Left hindlimb (tissue), 1 donor: ENCODE measurements at regions not wholly inside any gene's neighbourhood (a gene's known extent, or its start where the extent isn't known, plus 50 kb on each side); places are given as distances from the start of the nearest gene placed in this dataset.
A peak's percentile ranks its signal among the peaks of the same experiment; 100 is the strongest.
"Not testable (repeated sequence)": the region's sequence is repeated elsewhere in the genome, so short reads cannot be mapped to it uniquely, and the experiment has no call there.

Source experiments
- DNase-seq: peaks from one replicate; pipeline ENCODE4 v3.0.0-alpha.2; 2018

DNA sequence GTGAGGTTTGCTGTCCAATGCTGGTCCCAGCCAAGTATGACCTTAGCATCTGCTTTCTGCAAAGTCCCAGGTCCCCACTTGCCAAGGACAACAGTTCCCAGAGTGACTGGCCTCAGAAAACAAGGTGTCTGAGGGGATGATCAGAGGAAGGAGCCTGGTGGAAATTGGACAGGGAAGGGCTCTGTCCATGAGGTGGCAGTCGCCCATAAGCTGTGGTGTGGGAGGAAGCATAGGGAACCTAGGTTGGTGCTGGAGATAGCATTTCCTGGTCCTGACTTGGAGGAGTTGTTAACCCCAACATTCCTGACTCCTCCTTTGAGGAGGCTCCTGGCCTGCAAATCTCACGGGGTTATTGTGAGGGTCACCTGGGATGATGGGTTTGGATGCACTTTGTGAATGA, 77.8 kb downstream of the LIMS4 start:
- DNase-seq, result not testable (repeated sequence)

GRCh38 chr2:110392366-110392765, 80.2 kb downstream of the LIMS4 start:
- not testable (repeated sequence) for DNase-seq

GRCh38 chr2:110391035-110391418, 81.6 kb downstream of the LIMS4 start:
- DNase-seq, result not testable (repeated sequence)

GRCh38 chr2:110390351-110391034, 82.1 kb downstream of the LIMS4 start:
- DNase-seq, result not testable (repeated sequence)

DNA sequence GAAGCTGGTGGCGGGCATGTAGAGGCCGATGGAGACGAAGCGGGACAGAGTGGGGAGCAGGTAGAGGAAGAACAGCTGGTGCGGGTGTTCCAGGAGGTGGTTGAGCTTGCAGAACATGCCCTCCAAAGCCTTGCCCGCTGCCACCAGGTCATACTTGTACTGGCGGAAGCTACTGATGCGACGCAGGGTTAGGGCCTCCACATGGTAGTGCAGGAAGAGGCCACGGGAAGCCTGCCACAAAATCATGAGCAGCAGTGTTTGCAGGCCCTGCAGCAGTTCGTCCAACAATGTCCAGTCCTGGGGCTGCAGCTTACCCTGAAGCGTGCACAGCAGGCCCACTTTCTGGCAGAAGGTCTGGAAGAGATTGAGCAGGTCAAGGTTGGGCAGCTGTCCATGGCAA, 85.6 kb downstream of the LIMS4 start:
- not testable (repeated sequence) for DNase-seq

DNA sequence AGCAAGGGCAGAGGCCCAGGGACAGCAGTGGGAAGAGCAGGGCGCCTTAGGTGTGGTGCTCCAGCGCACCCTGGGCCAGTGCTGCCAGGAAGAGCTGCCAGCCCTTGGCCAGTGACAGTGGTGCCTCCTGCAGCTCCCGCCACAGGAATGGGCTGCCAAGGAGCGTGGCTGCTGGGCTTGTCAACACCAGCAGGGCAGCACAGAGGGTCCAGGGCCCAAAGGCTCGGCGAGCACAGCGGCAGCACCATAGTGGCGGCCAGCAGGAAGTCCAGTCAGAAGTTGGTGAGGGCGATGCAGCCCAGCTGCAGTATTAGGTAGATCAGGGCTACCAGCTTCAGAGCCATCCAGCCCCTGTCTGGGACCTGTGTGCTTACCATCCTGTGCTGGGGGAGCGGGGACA, 86.1 kb downstream of the LIMS4 start:
- not testable (repeated sequence) for DNase-seq

GRCh38 chr2:110384736-110385119, 87.9 kb downstream of the LIMS4 start:
- DNase-seq, result not testable (repeated sequence)

- DNase-seq, result not testable (repeated sequence)
Measured at GRCh38 chr2:110384109-110384735, 88.4 kb downstream of the LIMS4 start.

DNA sequence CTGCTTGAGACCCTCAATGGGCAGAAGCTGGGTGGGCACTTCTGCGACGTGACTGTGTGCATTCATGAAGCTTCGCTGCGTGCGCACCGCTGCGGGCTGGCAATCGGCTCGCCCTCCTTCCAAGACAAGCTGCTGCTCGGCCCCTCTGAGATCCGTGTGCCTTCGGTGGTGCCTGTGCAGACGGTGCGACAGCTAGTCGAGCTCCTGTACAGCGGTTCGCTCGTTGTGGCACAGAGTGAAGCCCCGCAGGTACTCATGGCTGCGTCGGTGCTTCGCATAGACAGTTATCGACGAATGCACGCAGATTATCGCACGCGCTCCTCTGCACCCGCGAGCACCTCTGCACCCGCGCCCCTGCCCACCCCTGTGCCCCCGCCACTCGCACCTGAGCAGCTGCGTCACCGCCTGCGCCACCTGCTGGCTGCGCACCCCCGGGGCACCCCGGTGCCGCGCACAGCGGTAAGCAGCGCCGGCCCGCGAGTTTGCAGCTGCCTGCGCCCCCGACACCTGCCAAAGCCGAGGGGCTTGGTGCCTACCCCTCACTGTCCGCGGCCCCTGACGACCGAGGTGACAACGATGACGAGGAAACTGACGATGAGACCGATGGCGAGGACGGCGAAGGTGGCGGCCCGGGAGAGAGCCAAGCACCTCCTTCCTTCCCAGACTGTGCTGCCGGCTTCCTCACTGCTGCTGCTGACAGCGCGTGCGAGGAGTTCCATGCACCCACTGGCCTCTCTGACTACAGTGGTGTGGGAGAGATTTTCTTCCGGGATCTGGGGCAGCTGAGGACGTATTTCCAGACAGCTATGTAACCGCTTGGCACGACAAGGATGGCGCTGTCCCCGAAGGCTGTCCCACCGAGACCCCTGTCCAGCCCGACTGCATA, 89.2 kb downstream of the LIMS4 start:
- not testable (repeated sequence) for DNase-seq

DNA sequence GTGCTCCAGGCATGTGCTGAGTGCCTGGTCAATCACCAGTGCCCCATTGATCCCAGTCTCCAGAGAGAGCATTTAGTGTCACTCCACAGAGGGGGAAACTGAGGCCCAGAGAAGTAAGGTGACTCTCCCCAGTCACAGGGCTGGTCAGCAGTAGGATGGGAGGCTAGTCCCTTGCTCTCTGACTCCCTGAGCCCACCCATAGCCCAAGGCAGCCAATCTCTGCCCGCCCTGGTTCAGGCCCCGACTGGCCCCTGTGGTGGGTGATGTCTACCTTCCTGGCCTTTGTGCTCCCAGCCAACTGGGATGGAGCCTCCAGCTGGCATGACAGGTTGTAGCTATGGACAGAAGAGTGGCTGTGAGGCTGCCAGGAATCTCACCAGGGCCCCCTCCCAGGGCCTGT, 99.1 kb downstream of the LIMS4 start:
- not testable (repeated sequence) for DNase-seq

- DNase-seq, result not testable (repeated sequence)
Measured at GRCh38 chr2:110371633-110372032, 101.0 kb downstream of the LIMS4 start.

DNA sequence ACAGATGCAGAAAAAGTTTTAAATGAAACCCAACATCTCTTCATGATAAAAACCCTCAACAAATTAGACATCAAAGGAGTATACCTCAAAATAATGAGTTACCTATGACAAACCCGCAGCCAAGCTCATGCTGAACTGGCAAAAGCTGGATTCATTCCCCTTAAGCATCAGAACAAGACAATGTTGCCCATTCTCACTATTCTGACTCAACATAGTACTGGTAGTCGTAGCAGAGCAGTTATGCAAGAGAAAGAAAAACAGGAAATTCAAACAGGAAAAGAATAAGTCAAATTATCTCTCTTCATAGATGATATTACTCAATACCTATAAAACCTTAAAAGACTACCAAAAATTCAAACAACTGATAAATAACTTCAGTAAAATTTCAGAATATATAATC, 115.0 kb downstream of the LIMS4 start:
- DNase-seq, result not testable (repeated sequence)

DNA sequence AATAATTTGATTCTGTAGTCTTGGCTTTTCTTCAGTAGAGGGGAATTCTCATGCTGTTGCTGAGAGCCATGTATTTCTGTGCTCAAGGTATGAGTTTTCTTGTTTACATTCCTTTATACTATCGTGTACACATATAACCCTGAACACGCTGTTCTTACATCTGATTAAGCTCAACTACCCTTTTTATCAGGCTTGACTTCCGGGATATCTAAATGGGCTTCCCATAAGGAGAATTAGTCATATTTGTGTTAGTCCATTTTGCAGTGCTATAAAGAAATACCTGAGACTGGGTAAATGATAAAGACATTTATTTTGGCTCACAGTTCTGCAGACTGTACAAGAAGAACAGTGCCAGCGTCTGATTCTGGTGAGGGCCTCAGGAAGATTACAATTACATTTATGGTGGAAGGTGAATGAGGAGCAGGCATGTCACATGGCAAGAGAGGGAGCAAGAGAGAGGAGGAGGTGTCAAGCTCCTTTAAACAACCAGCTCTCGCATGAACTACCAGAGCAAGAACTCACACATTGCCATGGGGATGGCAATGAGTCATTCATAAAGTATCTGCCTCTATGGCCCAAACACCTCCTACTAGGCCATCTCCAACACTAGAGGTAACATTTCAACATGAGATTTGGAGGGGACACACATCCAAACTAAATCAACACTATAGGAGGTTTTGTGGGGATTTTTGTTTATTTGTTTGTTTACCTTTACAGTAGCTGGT, 118.2 kb downstream of the LIMS4 start:
- DNase-seq, result not testable (repeated sequence)

- DNase-seq, result not testable (repeated sequence)
Measured at GRCh38 chr2:110350718-110351117, 121.9 kb downstream of the LIMS4 start.

DNA sequence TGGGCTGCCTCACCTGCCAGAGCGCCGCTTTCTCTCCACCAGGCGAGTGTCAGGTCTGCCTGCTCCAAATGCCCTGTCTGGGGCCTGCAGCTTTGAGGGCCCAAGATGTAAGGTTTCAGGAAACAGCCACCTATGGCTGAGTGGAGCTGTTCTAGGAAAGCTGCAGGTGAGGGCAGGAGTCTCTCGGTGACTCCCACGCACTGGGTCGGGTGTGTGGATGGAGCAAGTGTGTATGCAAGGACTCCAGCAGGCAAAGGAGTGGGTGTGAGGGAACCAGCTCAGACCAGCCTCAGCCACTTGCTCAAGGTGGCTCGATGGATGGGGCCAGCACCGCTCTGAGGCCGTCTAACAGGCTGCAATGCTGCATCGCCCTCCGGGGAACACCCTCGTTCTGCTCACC, 123.7 kb downstream of the LIMS4 start:
- DNase-seq, result not testable (repeated sequence)

GRCh38 chr2:110344405-110345035, 128.1 kb downstream of the LIMS4 start:
- not testable (repeated sequence) for DNase-seq

- DNase-seq, result not testable (repeated sequence)
Measured at GRCh38 chr2:110342077-110342476, 129.7 kb upstream of the MTLN start.

DNA sequence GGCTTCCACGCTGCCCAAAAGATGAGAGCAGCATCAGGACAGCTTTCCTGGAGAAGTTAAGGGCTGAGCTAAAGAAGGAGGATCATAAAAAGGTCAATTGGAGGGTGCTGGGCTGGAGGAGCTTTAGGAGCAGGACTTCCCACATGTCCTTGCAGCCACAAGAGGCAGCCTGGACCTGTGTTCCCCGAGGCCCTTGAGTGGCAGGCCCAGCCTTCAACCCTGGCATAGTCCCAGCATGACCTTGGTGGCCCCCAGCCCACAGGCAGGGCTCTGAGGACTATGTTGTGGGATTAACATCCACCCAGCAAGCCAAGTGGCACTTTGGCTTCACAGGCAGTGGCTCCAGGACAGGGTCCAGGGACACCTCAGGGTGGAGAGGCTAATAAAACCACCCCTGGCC, 126.8 kb upstream of the MTLN start:
- not testable (repeated sequence) for DNase-seq

DNA sequence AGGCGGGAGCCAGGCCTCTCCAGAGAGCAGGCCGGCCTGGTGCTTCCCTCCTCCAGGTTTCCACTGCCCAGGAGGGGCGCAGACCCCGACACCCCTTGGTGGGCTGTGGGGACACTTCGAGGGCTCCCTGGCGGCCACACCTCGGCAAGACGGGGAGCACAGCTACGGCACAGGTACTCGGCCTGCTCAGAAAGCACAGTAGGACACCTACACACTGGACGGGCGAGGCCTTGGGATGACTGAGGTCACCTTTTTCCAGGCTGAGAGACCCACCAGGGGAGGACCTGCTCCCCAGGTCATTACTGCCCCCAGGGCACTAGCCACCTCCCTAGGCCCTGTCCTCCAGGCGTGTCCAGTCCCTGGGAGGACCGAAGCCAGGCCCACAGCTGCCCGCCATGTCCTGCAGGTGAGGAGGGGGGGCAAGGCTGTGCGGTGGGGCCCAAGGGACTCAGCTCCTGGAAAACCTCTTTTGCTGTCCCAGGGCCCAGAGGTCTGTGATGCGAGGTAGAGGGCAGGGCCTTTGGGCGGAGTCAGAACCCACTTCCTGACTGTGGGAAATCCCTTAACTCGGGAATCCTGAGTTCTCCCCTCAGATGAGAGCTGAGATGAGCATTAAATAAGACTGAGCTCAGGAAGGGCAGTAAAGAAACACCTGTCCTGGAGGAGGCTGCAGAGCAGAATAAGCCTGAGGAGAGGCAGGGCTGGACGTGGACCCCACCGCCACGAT, 126.1 kb upstream of the MTLN start:
- peak; percentile 3 for DNase-seq

DNA sequence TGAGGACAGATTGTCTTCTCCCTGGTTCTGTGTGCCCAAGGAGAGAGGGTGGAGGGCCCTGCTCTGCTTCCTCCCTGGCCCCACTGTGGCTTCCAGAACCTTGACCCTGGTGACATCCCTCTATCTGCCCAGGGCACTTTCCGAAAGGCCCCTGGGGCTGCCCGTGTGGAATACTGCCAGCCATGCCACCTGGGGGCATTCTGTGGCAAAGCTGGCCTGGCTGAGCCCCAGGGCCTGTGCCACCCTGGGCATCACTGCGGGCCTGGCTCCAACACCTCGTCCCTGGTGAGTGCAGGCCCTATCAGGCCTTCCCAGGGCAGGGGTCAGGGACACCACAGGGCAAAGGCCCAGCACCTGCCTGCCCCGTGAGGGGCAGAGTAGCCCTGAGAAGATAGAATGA, 123.7 kb upstream of the MTLN start:
- not testable (repeated sequence) for DNase-seq

DNA sequence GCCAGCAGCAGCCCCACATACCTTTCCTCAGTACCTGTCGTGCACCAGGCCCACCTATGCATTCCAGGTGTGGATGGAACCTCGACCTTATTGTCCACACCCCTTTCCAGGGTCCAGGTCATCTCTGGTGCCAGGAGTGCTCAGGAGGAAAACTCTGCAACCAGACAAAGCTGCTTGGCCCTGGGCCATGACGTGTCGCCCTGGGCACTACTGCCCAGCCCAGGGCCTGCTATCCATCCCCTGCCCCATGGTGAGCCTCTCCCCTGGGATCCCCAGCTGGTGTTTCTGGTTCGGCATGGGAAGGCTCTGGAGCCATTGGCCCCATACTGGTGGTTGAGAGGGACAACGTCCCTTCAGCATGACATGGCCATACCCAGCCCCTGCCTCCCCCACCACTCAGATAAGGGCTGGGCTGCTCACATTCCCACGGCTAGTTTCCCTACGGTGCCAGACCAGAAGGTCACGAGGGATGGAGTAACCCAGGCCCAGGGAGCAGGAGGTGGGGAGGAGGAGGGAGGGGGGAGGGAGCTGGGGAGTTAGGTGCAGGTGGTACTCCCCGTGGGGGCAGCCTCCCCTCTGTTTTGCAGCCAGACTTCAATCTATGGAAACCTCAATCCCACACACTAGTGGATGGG, 123.2 kb upstream of the MTLN start:
- not testable (repeated sequence) for DNase-seq
